ENCODE measurements at regions not wholly inside any gene's neighbourhood (a gene's known extent, or its start where the extent isn't known, plus 50 kb on each side); places are given as distances from the start of the nearest gene placed in this dataset.

DNA sequence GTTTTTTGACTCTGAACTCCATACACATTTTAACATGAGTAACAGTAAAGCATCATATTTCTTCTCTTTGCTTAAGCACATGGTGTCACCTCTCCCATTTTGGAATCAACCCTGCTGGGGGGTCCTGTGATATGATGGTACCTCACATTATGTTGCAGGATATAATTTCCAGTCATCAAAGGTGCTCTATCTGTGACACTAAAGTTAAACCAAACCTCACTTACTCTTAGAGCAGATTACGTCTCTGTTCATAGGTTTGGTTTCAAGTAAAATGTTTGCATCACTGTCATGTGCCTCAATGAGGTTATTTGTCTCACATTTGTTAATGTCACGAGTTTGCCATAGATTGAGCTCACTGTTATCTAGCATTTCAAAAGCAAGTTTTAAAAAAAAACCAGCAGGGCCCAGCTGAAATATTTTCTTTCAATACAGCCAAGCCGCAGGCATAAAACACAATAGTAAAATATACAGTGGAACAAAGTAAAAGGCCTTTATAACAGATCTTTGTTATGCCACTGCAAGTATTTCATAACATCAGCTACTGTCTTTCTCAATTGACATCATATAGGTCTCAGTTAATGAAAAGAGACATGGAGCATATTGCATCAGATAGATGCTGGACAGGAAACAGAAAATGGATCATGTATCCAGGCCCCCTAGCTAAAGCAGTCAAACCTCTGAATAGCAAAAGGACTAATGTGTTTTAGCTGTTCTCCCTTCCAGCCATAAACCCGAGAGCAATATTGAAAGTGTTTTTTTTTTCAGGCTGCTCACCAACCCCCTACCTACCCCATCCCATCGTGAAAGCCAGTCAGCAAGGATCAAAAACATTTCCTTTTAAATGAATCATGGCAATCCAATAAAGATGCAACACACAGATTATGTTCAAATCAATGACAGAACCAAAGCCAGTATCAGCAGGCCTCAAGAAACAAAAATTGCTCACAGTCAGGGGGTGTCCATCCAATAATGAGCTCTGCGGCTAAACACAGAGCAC lies 182.1 kb upstream of the ITGA1 start:
- Histone ChIP-seq H3K4me2 (ENCODE audit: low read length) (no peak overlapping the region), H3K27ac (ENCODE audit: low read depth, low read length) (no peak overlapping the region), H3K27me3 (ENCODE audit: control insufficient read depth, low read length) (no peaks in the 10 kb centered on the region), H3K4me3 (ENCODE audit: low read length) (no peak overlapping the region), H3K9me2 (replicated peaks; ENCODE audit: control insufficient read depth, low read length) (no peaks in the 10 kb centered on the region), H3K79me2 (ENCODE audit: control insufficient read depth, low read length) (no peaks in the 10 kb centered on the region), H3F3A (ENCODE audit: control insufficient read depth, insufficient read depth) (no peaks in the 10 kb centered on the region), H3K36me3 (ENCODE audit: control insufficient read depth, low read length) (no peaks in the 10 kb centered on the region), H3K9me3 (ENCODE audit: control insufficient read depth, insufficient read depth, low read length) (no peaks in the 10 kb centered on the region), H3K4me1 (ENCODE audit: control insufficient read depth, low read length) (no peaks in the 10 kb centered on the region), H4K20me1 (ENCODE audit: control insufficient read depth, insufficient read depth, low read depth, low read length) (no peaks in the 10 kb centered on the region)
- TF ChIP-seq EZH2phosphoT487 (IDR thresholded peaks at IDR 0.05; ENCODE audit: borderline replicate concordance, low read length) (no peak), CTCF (IDR thresholded peaks at IDR 0.05; ENCODE audit: low read depth, low read length, poor library complexity, severe bottlenecking) (no peak)

DNA sequence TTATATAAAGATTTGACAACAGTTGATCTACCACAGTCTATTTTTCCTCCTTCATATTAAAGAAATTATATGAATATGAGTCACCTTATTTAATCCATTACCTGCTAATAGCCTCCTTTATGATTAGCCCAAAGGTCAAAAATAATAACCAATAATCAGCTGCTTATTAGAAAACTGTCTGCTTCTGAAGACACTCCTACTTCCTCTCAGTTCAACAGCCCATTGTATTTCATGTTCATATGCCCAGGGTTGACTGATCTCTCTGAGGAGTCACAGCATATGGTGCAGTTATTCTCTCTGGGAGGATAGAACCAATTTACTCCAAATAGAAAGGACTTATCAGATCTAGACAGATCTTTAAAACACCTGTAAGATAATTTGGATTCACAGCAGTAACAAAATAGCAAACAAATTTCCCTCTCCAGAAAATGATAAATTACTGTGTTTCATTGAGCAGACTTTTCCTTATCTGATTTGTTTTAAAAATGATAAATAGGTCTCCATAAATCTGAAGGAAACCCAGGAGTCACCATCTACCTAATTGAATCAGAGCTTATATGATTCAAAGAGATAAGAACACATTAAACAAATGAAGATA lies 180.4 kb upstream of the ITGA1 start:
- Histone ChIP-seq H3K9me2 (replicated peaks; ENCODE audit: control insufficient read depth, low read length) (no peaks in the 10 kb centered on the region), H3K4me3 (ENCODE audit: low read length) (no peak overlapping the region), H3K79me2 (ENCODE audit: control insufficient read depth, low read length) (no peaks in the 10 kb centered on the region), H3K9me3 (ENCODE audit: control insufficient read depth, insufficient read depth, low read length) (no peaks in the 10 kb centered on the region), H4K20me1 (ENCODE audit: control insufficient read depth, insufficient read depth, low read depth, low read length) (no peaks in the 10 kb centered on the region), H3K36me3 (ENCODE audit: control insufficient read depth, low read length) (no peaks in the 10 kb centered on the region), H3K27ac (ENCODE audit: low read depth, low read length) (no peak overlapping the region), H3K4me1 (ENCODE audit: control insufficient read depth, low read length) (no peaks in the 10 kb centered on the region), H3K4me2 (ENCODE audit: low read length) (no peak overlapping the region), H3F3A (ENCODE audit: control insufficient read depth, insufficient read depth) (no peaks in the 10 kb centered on the region), H3K27me3 (ENCODE audit: control insufficient read depth, low read length) (no peaks in the 10 kb centered on the region)
- TF ChIP-seq CTCF (IDR thresholded peaks at IDR 0.05; ENCODE audit: low read depth, low read length, poor library complexity, severe bottlenecking): no peak
- TF ChIP-seq EZH2phosphoT487 (IDR thresholded peaks at IDR 0.05; ENCODE audit: borderline replicate concordance, low read length): no peak

GRCh38 chr5:52620315-52620714 lies 167.4 kb upstream of the ITGA1 start:
- no peaks in the 10 kb centered on the region for H3F3A ChIP-seq (ENCODE audit: control insufficient read depth, insufficient read depth)
- H3K4me3 ChIP-seq (ENCODE audit: low read length): no peak overlapping the region
- no peaks in the 10 kb centered on the region for H3K27me3 ChIP-seq (ENCODE audit: control insufficient read depth, low read length)
- H3K4me1 ChIP-seq (ENCODE audit: control insufficient read depth, low read length): no peaks in the 10 kb centered on the region
- H4K20me1 ChIP-seq (ENCODE audit: control insufficient read depth, insufficient read depth, low read depth, low read length): no peaks in the 10 kb centered on the region
- TF ChIP-seq CTCF (IDR thresholded peaks at IDR 0.05; ENCODE audit: low read depth, low read length, poor library complexity, severe bottlenecking) (no peak), EZH2phosphoT487 (IDR thresholded peaks at IDR 0.05; ENCODE audit: borderline replicate concordance, low read length) (no peak)
- no peak overlapping the region for H3K4me2 ChIP-seq (ENCODE audit: low read length)
- H3K9me3 ChIP-seq (ENCODE audit: control insufficient read depth, insufficient read depth, low read length): no peaks in the 10 kb centered on the region
- H3K79me2 ChIP-seq (ENCODE audit: control insufficient read depth, low read length): no peaks in the 10 kb centered on the region
- no peaks in the 10 kb centered on the region for H3K9me2 ChIP-seq (replicated peaks; ENCODE audit: control insufficient read depth, low read length)
- no peaks in the 10 kb centered on the region for H3K36me3 ChIP-seq (ENCODE audit: control insufficient read depth, low read length)
- no peak overlapping the region for H3K27ac ChIP-seq (ENCODE audit: low read depth, low read length)

Measured in DOHH2 (cell line).